HG03469 (cell line): ENCODE measurements at regions not wholly inside any gene's neighbourhood (a gene's known extent, or its start where the extent isn't known, plus 50 kb on each side); places are given as distances from the start of the nearest gene placed in this dataset.

Experiments
- ATAC-seq: cut with Tn5 transposase; IDR thresholded peaks from one replicate; pipeline ENCODE4 v1.9.1; 2021; ENCODE audit warnings: mild to moderate bottlenecking, moderate library complexity, moderate number of reproducible peaks; ENCODE audit not compliant: unreplicated experiment

- no peak for ATAC-seq
These were observed 108.4 kb downstream of the LSM3 start for GRCh38 chr3:14286887-14287500.

GRCh38 chr3:14288177-14288788, 109.7 kb downstream of the LSM3 start:
- no peak for ATAC-seq

GRCh38 chr3:14288833-14289451, 110.3 kb downstream of the LSM3 start:
- ATAC-seq: no peak

- no peak for ATAC-seq
These were observed 111.2 kb downstream of the LSM3 start for GRCh38 chr3:14289590-14290461.

GRCh38 chr3:14290631-14291385, 111.6 kb upstream of the SLC6A6 start:
- no peak for ATAC-seq

GRCh38 chr3:14295037-14295436, 107.4 kb upstream of the SLC6A6 start:
- no peak for ATAC-seq

GRCh38 chr3:14295801-14296200, 106.6 kb upstream of the SLC6A6 start:
- no peak for ATAC-seq

GRCh38 chr3:14297305-14297704, 105.1 kb upstream of the SLC6A6 start:
- ATAC-seq: no peak

- ATAC-seq: no peak
These were observed 104.6 kb upstream of the SLC6A6 start for GRCh38 chr3:14297784-14298236.

- no peak for ATAC-seq
These were observed 104.0 kb upstream of the SLC6A6 start for GRCh38 chr3:14298442-14298841.

GRCh38 chr3:14298991-14299555, 103.3 kb upstream of the SLC6A6 start:
- no peak for ATAC-seq

GRCh38 chr3:14299767-14300166, 102.6 kb upstream of the SLC6A6 start:
- ATAC-seq: peak; percentile 50

GRCh38 chr3:14300721-14301399, 101.5 kb upstream of the SLC6A6 start:
- ATAC-seq: no peak

GRCh38 chr3:14301558-14301957, 100.8 kb upstream of the SLC6A6 start:
- no peak for ATAC-seq

GRCh38 chr3:14303336-14304100, 98.9 kb upstream of the SLC6A6 start:
- ATAC-seq: no peak

GRCh38 chr3:14304101-14305045, 98.0 kb upstream of the SLC6A6 start:
- ATAC-seq: no peak

- ATAC-seq: no peak
These were observed 97.1 kb upstream of the SLC6A6 start for GRCh38 chr3:14305324-14305723.

- no peak for ATAC-seq
These were observed 96.3 kb upstream of the SLC6A6 start for GRCh38 chr3:14306142-14306541.
